ENCODE measurements at regions not wholly inside any gene's neighbourhood (a gene's known extent, or its start where the extent isn't known, plus 50 kb on each side); places are given as distances from the start of the nearest gene placed in this dataset.

DNA sequence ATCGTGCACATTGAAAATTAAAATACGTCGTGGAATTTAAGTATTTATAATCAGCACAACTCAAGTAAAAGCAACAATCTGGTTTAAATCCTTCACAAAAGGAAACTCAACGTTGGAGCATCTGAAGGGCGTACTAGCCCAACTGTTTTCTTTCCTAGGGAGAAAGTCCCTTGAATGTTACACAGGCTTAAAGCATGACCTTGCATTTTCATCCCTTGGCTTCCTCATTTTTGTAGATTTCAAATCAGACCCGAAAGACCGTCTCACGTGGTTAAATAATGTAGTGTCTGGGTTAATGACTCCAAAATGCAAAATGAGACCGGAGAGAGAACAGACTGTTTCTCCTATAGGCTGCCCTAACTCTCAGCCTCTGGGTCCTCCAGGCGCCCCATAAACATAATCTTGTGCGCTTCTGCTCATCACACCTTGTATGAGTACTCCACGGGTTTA is 249.2 kb upstream of the RREB1 start:
- no peaks in the 10 kb centered on the region for H3K9me3 ChIP-seq
- no peak overlapping the region for H3K4me3 ChIP-seq
- H3K4me1 ChIP-seq, result peaks cover 25% of the 10 kb centered on the region
- TF ChIP-seq POLR2AphosphoS5 (IDR thresholded peaks at IDR 0.05) (no peak), EP300 (IDR thresholded peaks at IDR 0.05) (no peak), POLR2A (IDR thresholded peaks at IDR 0.05) (no peak)
- TF ChIP-seq, protein P1, sequence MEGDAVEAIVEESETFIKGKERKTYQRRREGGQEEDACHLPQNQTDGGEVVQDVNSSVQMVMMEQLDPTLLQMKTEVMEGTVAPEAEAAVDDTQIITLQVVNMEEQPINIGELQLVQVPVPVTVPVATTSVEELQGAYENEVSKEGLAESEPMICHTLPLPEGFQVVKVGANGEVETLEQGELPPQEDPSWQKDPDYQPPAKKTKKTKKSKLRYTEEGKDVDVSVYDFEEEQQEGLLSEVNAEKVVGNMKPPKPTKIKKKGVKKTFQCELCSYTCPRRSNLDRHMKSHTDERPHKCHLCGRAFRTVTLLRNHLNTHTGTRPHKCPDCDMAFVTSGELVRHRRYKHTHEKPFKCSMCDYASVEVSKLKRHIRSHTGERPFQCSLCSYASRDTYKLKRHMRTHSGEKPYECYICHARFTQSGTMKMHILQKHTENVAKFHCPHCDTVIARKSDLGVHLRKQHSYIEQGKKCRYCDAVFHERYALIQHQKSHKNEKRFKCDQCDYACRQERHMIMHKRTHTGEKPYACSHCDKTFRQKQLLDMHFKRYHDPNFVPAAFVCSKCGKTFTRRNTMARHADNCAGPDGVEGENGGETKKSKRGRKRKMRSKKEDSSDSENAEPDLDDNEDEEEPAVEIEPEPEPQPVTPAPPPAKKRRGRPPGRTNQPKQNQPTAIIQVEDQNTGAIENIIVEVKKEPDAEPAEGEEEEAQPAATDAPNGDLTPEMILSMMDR (IDR thresholded peaks at IDR 0.05), result no peak
- 89% methylated on average over 12 of the region's 12 CpGs for WGBS
- DNase-seq (ENCODE audit: low spot score in 2 of 2), result no peak
- H3K36me3 ChIP-seq, result no peaks in the 10 kb centered on the region
- no peaks in the 10 kb centered on the region for H3K27me3 ChIP-seq
- no peak overlapping the region for H3K27ac ChIP-seq

DNA sequence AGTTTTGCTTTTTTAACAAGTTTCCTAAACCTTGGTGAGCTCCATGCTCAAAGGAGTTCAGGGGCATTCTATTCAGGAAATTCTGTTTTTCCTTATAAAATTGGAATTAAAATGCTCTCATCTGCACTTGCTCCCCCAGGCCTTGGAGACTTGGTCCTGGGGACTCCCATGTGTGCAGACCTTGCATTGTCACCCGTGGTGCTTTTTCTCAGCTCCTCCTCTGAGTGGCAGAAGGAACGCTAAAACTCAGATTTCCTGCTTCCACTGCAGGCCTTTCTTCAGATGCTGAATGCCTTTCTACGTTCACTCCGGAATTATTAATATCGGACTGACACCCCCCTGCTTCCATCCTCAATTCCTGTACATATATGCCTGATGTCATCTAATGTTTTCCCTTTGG is 248.7 kb upstream of the RREB1 start:
- H3K27ac ChIP-seq, result no peak overlapping the region
- TF ChIP-seq, protein P1 (IDR thresholded peaks at IDR 0.05), result no peak
- no peak for TF ChIP-seq POLR2A (IDR thresholded peaks at IDR 0.05)
- no peak for TF ChIP-seq EP300 (IDR thresholded peaks at IDR 0.05)
- no peak for TF ChIP-seq POLR2AphosphoS5 (IDR thresholded peaks at IDR 0.05)
- H3K4me3 ChIP-seq, result no peak overlapping the region
- no peaks in the 10 kb centered on the region for H3K9me3 ChIP-seq
- no peak for DNase-seq (ENCODE audit: low spot score in 2 of 2)
- H3K27me3 ChIP-seq, result no peaks in the 10 kb centered on the region
- peaks cover 25% of the 10 kb centered on the region for H3K4me1 ChIP-seq
- WGBS, result 79% methylated on average over 5 of the region's 5 CpGs
- H3K36me3 ChIP-seq, result no peaks in the 10 kb centered on the region

DNA sequence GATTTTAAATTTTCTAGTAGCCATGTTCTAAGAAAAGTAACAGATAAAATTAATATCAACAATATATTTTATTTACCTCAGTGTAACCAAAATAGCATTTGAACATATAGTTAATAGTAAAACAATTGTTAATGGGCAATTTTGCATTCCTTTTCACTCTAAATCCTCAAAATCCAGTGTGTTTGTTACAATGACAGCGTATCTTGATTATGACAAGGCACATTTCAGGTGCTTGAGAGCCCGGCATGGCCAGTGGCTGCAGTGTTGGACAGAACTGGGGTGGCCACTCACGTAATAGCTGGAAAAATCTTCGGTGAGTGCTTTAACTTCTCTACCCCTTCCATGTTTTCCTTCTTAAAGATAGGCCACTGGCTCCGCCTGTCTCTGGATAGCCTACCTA is 248.0 kb upstream of the RREB1 start:
- TF ChIP-seq POLR2AphosphoS5 (IDR thresholded peaks at IDR 0.05) (no peak), POLR2A (IDR thresholded peaks at IDR 0.05) (no peak)
- no peaks in the 10 kb centered on the region for H3K27me3 ChIP-seq
- H3K36me3 ChIP-seq, result no peaks in the 10 kb centered on the region
- WGBS, result 73% methylated on average over 5 of the region's 5 CpGs
- no peak overlapping the region for H3K4me3 ChIP-seq
- no peak overlapping the region for H3K27ac ChIP-seq
- no peak for DNase-seq (ENCODE audit: low spot score in 2 of 2)
- peaks cover 25% of the 10 kb centered on the region for H3K4me1 ChIP-seq
- H3K9me3 ChIP-seq, result no peaks in the 10 kb centered on the region

DNA sequence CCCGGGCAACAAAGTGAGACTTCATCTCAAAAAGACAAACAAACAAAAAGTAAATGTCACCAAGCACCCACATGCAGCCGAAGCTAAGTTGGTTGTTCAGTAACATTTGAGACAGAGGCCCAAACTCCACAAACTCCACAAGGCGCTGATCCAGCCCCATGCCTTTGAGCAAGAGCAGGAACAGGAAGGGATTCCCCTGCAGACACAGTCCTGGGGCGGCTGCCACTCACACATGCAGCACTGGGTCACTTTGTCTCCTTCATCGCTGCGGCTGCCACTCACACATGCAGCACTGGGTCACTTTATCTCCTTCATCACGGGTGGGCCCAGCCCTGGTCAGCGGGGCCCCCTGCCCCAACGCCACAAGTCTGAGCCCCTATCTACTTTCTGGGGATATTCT is 246.9 kb upstream of the RREB1 start:
- Histone ChIP-seq H3K27ac (no peak overlapping the region), H3K4me3 (no peak overlapping the region), H3K36me3 (no peaks in the 10 kb centered on the region), H3K4me1 (peaks cover 24% of the 10 kb centered on the region), H3K9me3 (no peaks in the 10 kb centered on the region), H3K27me3 (no peaks in the 10 kb centered on the region)
- 80% methylated on average over 9 of the region's 9 CpGs for WGBS
- DNase-seq (ENCODE audit: low spot score in 2 of 2), result no peak
- no peak for TF ChIP-seq POLR2A (IDR thresholded peaks at IDR 0.05)
- TF ChIP-seq POLR2AphosphoS5 (IDR thresholded peaks at IDR 0.05), result no peak
- TF ChIP-seq, protein P1 (IDR thresholded peaks at IDR 0.05), result no peak
- TF ChIP-seq EP300 (IDR thresholded peaks at IDR 0.05), result no peak

DNA sequence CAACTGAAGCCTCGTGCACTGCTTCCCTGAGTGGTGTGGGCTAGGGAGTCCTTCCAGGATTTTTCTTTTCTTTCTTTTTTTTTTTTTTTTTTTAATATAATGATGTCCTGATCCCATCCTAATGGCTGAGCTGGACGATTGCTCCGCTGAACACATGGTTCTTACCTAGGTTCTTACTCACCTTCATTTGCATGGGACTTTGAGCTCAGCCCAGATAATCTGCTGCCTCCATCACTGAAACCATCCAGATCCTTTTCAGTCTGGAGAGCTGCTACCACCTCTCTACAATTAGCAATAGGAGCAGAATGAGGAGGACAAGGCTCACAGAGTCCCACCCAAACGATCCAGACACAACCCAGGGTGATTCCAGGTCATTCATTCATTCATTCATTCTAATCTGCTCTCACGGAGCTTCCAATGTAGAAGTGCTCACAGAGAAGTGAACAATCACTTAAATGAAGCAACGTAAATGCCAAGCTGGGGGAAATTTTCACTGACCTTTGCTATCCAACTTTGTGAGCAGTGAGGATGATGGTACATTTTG is 246.3 kb upstream of the RREB1 start:
- no peak overlapping the region for H3K27ac ChIP-seq
- 92% methylated on average over 6 of the region's 6 CpGs for WGBS
- no peaks in the 10 kb centered on the region for H3K27me3 ChIP-seq
- no peaks in the 10 kb centered on the region for H3K36me3 ChIP-seq
- peaks cover 19% of the 10 kb centered on the region for H3K4me1 ChIP-seq
- TF ChIP-seq POLR2A (IDR thresholded peaks at IDR 0.05) (no peak), EP300 (IDR thresholded peaks at IDR 0.05) (no peak), POLR2AphosphoS5 (IDR thresholded peaks at IDR 0.05) (no peak)
- TF ChIP-seq, protein P1 (IDR thresholded peaks at IDR 0.05), result no peak
- H3K9me3 ChIP-seq, result no peaks in the 10 kb centered on the region
- no peak overlapping the region for H3K4me3 ChIP-seq
- DNase-seq (ENCODE audit: low spot score in 2 of 2), result no peak

DNA sequence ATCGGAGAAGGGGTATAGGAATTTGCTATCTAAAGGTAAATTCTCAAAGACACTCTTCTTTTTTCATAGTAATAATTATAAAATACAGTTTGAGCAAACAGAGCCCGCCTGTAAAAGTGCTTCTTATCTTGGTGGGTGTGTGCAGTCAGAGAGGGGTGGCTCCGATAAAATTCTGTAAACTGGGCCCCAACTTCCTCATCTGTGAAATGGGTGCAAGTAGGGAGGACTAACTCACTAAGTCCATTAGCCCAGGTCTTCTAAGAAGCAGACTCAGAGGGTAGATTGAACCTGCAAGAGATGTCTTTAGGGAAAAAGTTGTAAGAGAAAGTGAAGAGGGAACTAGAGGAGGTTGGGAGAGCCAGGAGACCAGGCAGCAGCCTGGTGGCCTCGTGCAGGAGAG is 245.8 kb upstream of the RREB1 start:
- DNase-seq (ENCODE audit: low spot score in 2 of 2), result no peak
- Histone ChIP-seq H3K4me1 (peaks cover 13% of the 10 kb centered on the region), H3K9me3 (no peaks in the 10 kb centered on the region), H3K36me3 (no peaks in the 10 kb centered on the region), H3K4me3 (no peak overlapping the region), H3K27me3 (no peaks in the 10 kb centered on the region), H3K27ac (no peak overlapping the region)
- WGBS, result 92% methylated on average over 4 of the region's 4 CpGs
- no peak for TF ChIP-seq EP300 (IDR thresholded peaks at IDR 0.05)
- TF ChIP-seq POLR2A (IDR thresholded peaks at IDR 0.05), result no peak
- TF ChIP-seq, protein P1 (IDR thresholded peaks at IDR 0.05), result no peak
- no peak for TF ChIP-seq POLR2AphosphoS5 (IDR thresholded peaks at IDR 0.05)
